Epithelial cell of prostate (primary cell): ENCODE measurements at regions not wholly inside any gene's neighbourhood (a gene's known extent, or its start where the extent isn't known, plus 50 kb on each side); places are given as distances from the start of the nearest gene placed in this dataset.

ENCODE experiments used
- DNase-seq: peaks from one replicate; pipeline ENCODE4 v3.0.0-alpha.2; 2011; ENCODE audit warnings: low read depth, low spot score
- H3K27ac ChIP-seq: fragments of 450-650 bp; 2 replicates; pipeline ENCODE4 v1.5.1; 2017; ENCODE audit warnings: mild to moderate bottlenecking

- no peak overlapping the region for H3K27ac ChIP-seq
- DNase-seq, result no peak
Measured at GRCh38 chr14:87217023-87217422, 776.0 kb downstream of the GALC start.

GRCh38 chr14:87214558-87214957, 778.4 kb downstream of the GALC start:
- no peak overlapping the region for H3K27ac ChIP-seq
- no peak for DNase-seq

- H3K27ac ChIP-seq, result no peak overlapping the region
- DNase-seq, result no peak
Measured at GRCh38 chr14:87207756-87208155, 785.2 kb downstream of the GALC start.

GRCh38 chr14:87205811-87206210, 787.2 kb downstream of the GALC start:
- no peak overlapping the region for H3K27ac ChIP-seq
- DNase-seq, result no peak

- H3K27ac ChIP-seq, result no peak overlapping the region
- DNase-seq, result no peak
Measured at GRCh38 chr14:87203346-87203745, 789.6 kb downstream of the GALC start.

GRCh38 chr14:87199381-87199780, 793.6 kb downstream of the GALC start:
- DNase-seq, result no peak
- H3K27ac ChIP-seq, result no peak overlapping the region

- no peak for DNase-seq
- H3K27ac ChIP-seq, result no peak overlapping the region
Measured at GRCh38 chr14:87196436-87196835, 796.5 kb downstream of the GALC start.

- no peak for DNase-seq
- H3K27ac ChIP-seq, result no peak overlapping the region
Measured at GRCh38 chr14:87187786-87188185, 805.2 kb downstream of the GALC start.

GRCh38 chr14:87186737-87187136, 806.2 kb downstream of the GALC start:
- no peak overlapping the region for H3K27ac ChIP-seq
- no peak for DNase-seq

GRCh38 chr14:87185961-87186560, 806.9 kb downstream of the GALC start:
- H3K27ac ChIP-seq, result no peak overlapping the region
- DNase-seq, result no peak

GRCh38 chr14:87184180-87184579, 808.8 kb downstream of the GALC start:
- no peak for DNase-seq

GRCh38 chr14:87181288-87181687, 811.7 kb downstream of the GALC start:
- DNase-seq, result no peak
- H3K27ac ChIP-seq, result no peak overlapping the region

More at GRCh38 chr14:87184180-87184579, 808.8 kb downstream of the GALC start:
- no peak overlapping the region for H3K27ac ChIP-seq

GRCh38 chr14:87179936-87180335, 813.0 kb downstream of the GALC start:
- no peak overlapping the region for H3K27ac ChIP-seq
- no peak for DNase-seq

- no peak for DNase-seq
- H3K27ac ChIP-seq, result no peak overlapping the region
Measured at GRCh38 chr14:87178277-87178676, 814.7 kb downstream of the GALC start.

- H3K27ac ChIP-seq, result no peak overlapping the region
- no peak for DNase-seq
Measured at GRCh38 chr14:87175175-87175574, 817.8 kb downstream of the GALC start.

- H3K27ac ChIP-seq, result no peak overlapping the region
- DNase-seq, result no peak
Measured at GRCh38 chr14:87171141-87171540, 821.8 kb downstream of the GALC start.

GRCh38 chr14:87170179-87170578, 822.8 kb downstream of the GALC start:
- no peak for DNase-seq
- no peak overlapping the region for H3K27ac ChIP-seq

GRCh38 chr14:87169362-87169761, 823.6 kb downstream of the GALC start:
- no peak overlapping the region for H3K27ac ChIP-seq
- no peak for DNase-seq

- DNase-seq, result no peak
- no peak overlapping the region for H3K27ac ChIP-seq
Measured at GRCh38 chr14:87161502-87161901, 831.5 kb downstream of the GALC start.

- H3K27ac ChIP-seq, result no peak overlapping the region
- DNase-seq, result no peak
Measured at GRCh38 chr14:87160989-87161388, 832.0 kb downstream of the GALC start.

GRCh38 chr14:87158283-87158682, 834.7 kb downstream of the GALC start:
- H3K27ac ChIP-seq, result no peak overlapping the region
- DNase-seq, result no peak

GRCh38 chr14:87156878-87157277, 836.1 kb downstream of the GALC start:
- no peak for DNase-seq
- H3K27ac ChIP-seq, result no peak overlapping the region
